ENCODE measurements at regions not wholly inside any gene's neighbourhood (a gene's known extent, or its start where the extent isn't known, plus 50 kb on each side); places are given as distances from the start of the nearest gene placed in this dataset.

- BruUV-seq (replicated peaks) = no TSS peak
- ChIA-PET CTCF (no interaction called here), POLR2A (ENCODE audit: unreplicated experiment) (no interaction called here)
- Histone ChIP-seq H3K79me2 (ENCODE audit: low read length) (no peaks in the 10 kb centered on the region), H3K4me2 (ENCODE audit: low read length) (no peak overlapping the region), H3K27me3 (ENCODE audit: low read length) (no peaks in the 10 kb centered on the region), H3K9ac (ENCODE audit: low read length) (no peak overlapping the region), H3K4me1 (ENCODE audit: insufficient read depth, low read length) (no peaks in the 10 kb centered on the region), H3K9me2 (replicated peaks; ENCODE audit: low read length) (no peaks in the 10 kb centered on the region), H3K4me3 (ENCODE audit: low read length) (no peak overlapping the region), H3K9me3 (ENCODE audit: low read length) (no peaks in the 10 kb centered on the region), H3K27ac (ENCODE audit: low read length) (no peak overlapping the region), H3K36me3 (ENCODE audit: low read depth, low read length) (no peaks in the 10 kb centered on the region), H3F3A (ENCODE audit: low read length, unreplicated experiment) (no peaks in the 10 kb centered on the region), H2AFZ (ENCODE audit: low read length) (no peak overlapping the region), H4K20me1 (ENCODE audit: low read length) (no peaks in the 10 kb centered on the region)
- intact Hi-C loops (cut with micrococcal nuclease) = no loop called here
- no peak for DNase-seq
- TF ChIP-seq EZH2 (IDR thresholded peaks at IDR 0.05; ENCODE audit: low read length, unreplicated experiment) (no peak), EZH2phosphoT487 (IDR thresholded peaks at IDR 0.05; ENCODE audit: borderline replicate concordance, low read length) (no peak), CTCF (conservative IDR thresholded peaks at IDR 0.05; ENCODE audit: low read depth, low read length) (no peak)
- ATAC-seq = no peak
Measured at GRCh38 chr16:65681406-65681805, 559.5 kb upstream of the CDH11 start.

DNA sequence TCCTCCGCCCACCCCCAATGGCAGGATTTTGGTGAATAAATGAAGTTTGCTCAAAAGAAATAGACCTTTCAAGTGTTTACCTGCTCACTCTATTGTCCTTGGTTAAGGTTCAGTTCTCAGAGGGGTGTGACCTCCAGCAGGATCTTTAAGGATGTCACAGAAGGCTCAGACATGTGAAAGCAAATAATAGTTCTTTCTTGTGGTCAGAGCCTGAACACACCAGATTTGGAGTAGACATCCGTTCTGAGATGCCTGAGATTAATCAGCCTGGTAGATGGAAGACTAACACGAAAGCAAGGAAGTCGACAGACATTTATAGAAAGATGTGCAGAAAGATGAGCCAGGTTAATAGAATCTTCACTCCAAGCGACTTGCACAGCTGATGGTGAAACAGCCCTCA is 557.9 kb upstream of the CDH11 start:
- Histone ChIP-seq H3K4me1 (ENCODE audit: insufficient read depth, low read length) (no peaks in the 10 kb centered on the region), H4K20me1 (ENCODE audit: low read length) (no peaks in the 10 kb centered on the region), H3K27me3 (ENCODE audit: low read length) (no peaks in the 10 kb centered on the region), H3K9ac (ENCODE audit: low read length) (no peak overlapping the region), H3K4me2 (ENCODE audit: low read length) (no peak overlapping the region), H2AFZ (ENCODE audit: low read length) (no peak overlapping the region), H3K36me3 (ENCODE audit: low read depth, low read length) (no peaks in the 10 kb centered on the region), H3F3A (ENCODE audit: low read length, unreplicated experiment) (no peaks in the 10 kb centered on the region), H3K9me3 (ENCODE audit: low read length) (no peaks in the 10 kb centered on the region), H3K4me3 (ENCODE audit: low read length) (no peak overlapping the region), H3K9me2 (replicated peaks; ENCODE audit: low read length) (no peaks in the 10 kb centered on the region), H3K27ac (ENCODE audit: low read length) (no peak overlapping the region), H3K79me2 (ENCODE audit: low read length) (no peaks in the 10 kb centered on the region)
- BruUV-seq (replicated peaks) = no TSS peak
- intact Hi-C loops (cut with micrococcal nuclease) = no loop called here
- ChIA-PET POLR2A (ENCODE audit: unreplicated experiment) (no interaction called here), CTCF (no interaction called here)
- TF ChIP-seq CTCF (conservative IDR thresholded peaks at IDR 0.05; ENCODE audit: low read depth, low read length) (no peak), EZH2phosphoT487 (IDR thresholded peaks at IDR 0.05; ENCODE audit: borderline replicate concordance, low read length) (no peak), EZH2 (IDR thresholded peaks at IDR 0.05; ENCODE audit: low read length, unreplicated experiment) (no peak)
- no peak for ATAC-seq
- DNase-seq = no peak

GRCh38 chr16:65675161-65675560 is 553.3 kb upstream of the CDH11 start:
- H2AFZ ChIP-seq (ENCODE audit: low read length) = no peak overlapping the region
- DNase-seq = no peak
- H3K4me1 ChIP-seq (ENCODE audit: insufficient read depth, low read length) = peaks cover 8% of the 10 kb centered on the region; the same call in 1 of the 2 replicates
- H3K27me3 ChIP-seq (ENCODE audit: low read length) = no peaks in the 10 kb centered on the region
- H3K9me2 ChIP-seq (replicated peaks; ENCODE audit: low read length) = no peaks in the 10 kb centered on the region
- no peak overlapping the region for H3K4me2 ChIP-seq (ENCODE audit: low read length)
- no peaks in the 10 kb centered on the region for H3K79me2 ChIP-seq (ENCODE audit: low read length)
- H3K36me3 ChIP-seq (ENCODE audit: low read depth, low read length) = no peaks in the 10 kb centered on the region
- POLR2A ChIA-PET (ENCODE audit: unreplicated experiment) = no interaction called here
- H3F3A ChIP-seq (ENCODE audit: low read length, unreplicated experiment) = no peaks in the 10 kb centered on the region
- no peak overlapping the region for H3K9ac ChIP-seq (ENCODE audit: low read length)
- no peaks in the 10 kb centered on the region for H4K20me1 ChIP-seq (ENCODE audit: low read length)
- no peak overlapping the region for H3K4me3 ChIP-seq (ENCODE audit: low read length)
- H3K9me3 ChIP-seq (ENCODE audit: low read length) = no peaks in the 10 kb centered on the region
- no peak for ATAC-seq
- intact Hi-C loops (cut with micrococcal nuclease) = no loop called here
- no peak overlapping the region for H3K27ac ChIP-seq (ENCODE audit: low read length)
- TF ChIP-seq EZH2 (IDR thresholded peaks at IDR 0.05; ENCODE audit: low read length, unreplicated experiment) = no peak
- TF ChIP-seq CTCF (conservative IDR thresholded peaks at IDR 0.05; ENCODE audit: low read depth, low read length) = no peak
- TF ChIP-seq EZH2phosphoT487 (IDR thresholded peaks at IDR 0.05; ENCODE audit: borderline replicate concordance, low read length) = no peak
- CTCF ChIA-PET = no interaction called here
- no TSS peak for BruUV-seq (replicated peaks)
